ENCODE measurements at regions not wholly inside any gene's neighbourhood (a gene's known extent, or its start where the extent isn't known, plus 50 kb on each side); places are given as distances from the start of the nearest gene placed in this dataset.
"Not testable (repeated sequence)": the region's sequence is repeated elsewhere in the genome, so short reads cannot be mapped to it uniquely, and the experiment has no call there.

GRCh38 chr11:67727066-67728040 lies 52.9 kb upstream of the ALDH3B2 start:
- TF ChIP-seq POLR2A, CTCF (IDR thresholded peaks at IDR 0.05): not testable (repeated sequence)

All from Peyer's patch (tissue), 4 donors.